ENCODE measurements at regions not wholly inside any gene's neighbourhood (a gene's known extent, or its start where the extent isn't known, plus 50 kb on each side); places are given as distances from the start of the nearest gene placed in this dataset.

DNA sequence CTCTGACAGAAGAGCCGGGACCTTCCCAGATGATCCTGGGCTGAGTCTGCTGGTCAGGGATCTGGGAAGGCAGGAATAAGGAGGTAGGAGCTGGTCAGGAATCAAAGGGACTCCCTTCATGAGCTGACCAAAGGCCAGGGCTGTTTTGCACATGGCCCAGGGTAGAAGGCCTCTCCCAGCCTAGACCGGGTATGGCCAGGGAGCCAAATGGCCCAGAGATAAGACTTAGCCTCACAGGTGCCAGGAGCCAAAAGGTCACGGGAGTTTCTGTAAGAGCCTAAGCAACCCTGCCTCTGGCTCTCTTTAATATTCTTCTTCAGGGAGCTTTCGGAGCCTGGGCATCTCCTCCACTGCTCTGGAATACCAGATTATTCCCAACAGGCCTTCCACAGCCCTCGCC is 191.3 kb upstream of the PWP1 start:
- Histone ChIP-seq H2AK5ac (ENCODE audit: low read depth, low read length) (no peak overlapping the region), H2BK20ac (ENCODE audit: low read length) (no peak overlapping the region), H4K91ac (replicated peaks; ENCODE audit: insufficient read length, low read length) (no peak overlapping the region), H3K9ac (replicated peaks in 1 of 4; ENCODE audit: extremely low read depth in 1 of 4, low read depth in 3 of 4, low read length in 3 of 4) (no peak overlapping the region), H3K27me3 (replicated peaks in 1 of 4; ENCODE audit: control insufficient read depth in 3 of 4, extremely low read depth in 1 of 4, insufficient read depth in 3 of 4, low read length in 3 of 4) (no peaks in the 10 kb centered on the region), H3K56ac (replicated peaks; ENCODE audit: insufficient read length, low read depth, low read length) (no peak overlapping the region), H4K8ac (ENCODE audit: extremely low read depth, insufficient read depth, low read length) (no peak overlapping the region), H4K20me1 (replicated peaks in 1 of 2; ENCODE audit: control insufficient read depth in 1 of 2, insufficient read depth in 2 of 2, low read length in 2 of 2) (peaks cover 0 to 3% of the 10 kb centered on the region in 2 experiments), H2BK5ac (ENCODE audit: low read depth, low read length) (no peak overlapping the region), H3K14ac (ENCODE audit: insufficient read length) (no peak overlapping the region), H3K4me1 (replicated peaks in 1 of 4; ENCODE audit: control insufficient read depth in 3 of 4, insufficient read depth in 4 of 4, low read length in 3 of 4) (peaks cover 0 to 3% (median 0%) of the 10 kb centered on the region in 4 experiments; a peak in 2 of 7 replicates), H2BK15ac (ENCODE audit: low read length) (no peak overlapping the region), H3K4me3 (ENCODE audit: extremely low read depth in 1 of 4, insufficient read depth in 2 of 4, low read depth in 3 of 4, low read length in 4 of 4) (no peak overlapping the region), H3K27ac (ENCODE audit: low read depth, low read length) (no peak overlapping the region), H3K9me3 (ENCODE audit: insufficient read depth in 2 of 2, low read depth in 1 of 2, low read length in 1 of 2) (no peaks in the 10 kb centered on the region), H3K79me2 (ENCODE audit: control insufficient read depth in 1 of 2, insufficient read depth in 2 of 2, low read length in 2 of 2) (no peaks in the 10 kb centered on the region), H3K36me3 (ENCODE audit: control insufficient read depth in 2 of 4, insufficient read depth in 4 of 4, low read length in 3 of 4) (no peaks in the 10 kb centered on the region), H2BK120ac (replicated peaks; ENCODE audit: low read depth, low read length) (no peak overlapping the region), H4K5ac (ENCODE audit: insufficient read length, low read depth, low read length) (no peak overlapping the region), H3K4ac (replicated peaks; ENCODE audit: insufficient read length, low read depth, low read length) (no peak overlapping the region), H3K79me1 (ENCODE audit: low read depth, low read length) (no peaks in the 10 kb centered on the region), H3K23me2 (ENCODE audit: low read depth, low read length) (peaks cover 6% of the 10 kb centered on the region; the same call in 1 of the 2 replicates), H3K4me2 (ENCODE audit: insufficient read depth in 1 of 2, low read depth in 2 of 2, low read length in 2 of 2) (no peak overlapping the region), H3K23ac (ENCODE audit: insufficient read length) (no peak overlapping the region), H2AFZ (ENCODE audit: low read length) (no peak overlapping the region), H3K18ac (ENCODE audit: extremely low read depth, low read length) (no peak overlapping the region), H2BK12ac (ENCODE audit: low read depth, low read length) (no peak overlapping the region)
- ChIA-PET POLR2A (ENCODE audit: partially characterized antibody) (no interaction called here), CTCF (ENCODE audit: partially characterized antibody) (interaction anchor here (0.7 to 1.8 kb wide), 11 partner anchors 10 to 106 kb away, joined by 3 to 10 read pairs (median 4); no protein-coding TSS in a partner anchor)
- no peak for FAIRE-seq
- WGBS, 2 experiments (ENCODE audit: extremely low coverage in 1 of 2, insufficient coverage in 1 of 2, insufficient read length in 1 of 2, insufficient replicate concordance in 2 of 2, low coverage in 1 of 2, low lambda C conversion rate in 2 of 2, missing lambda C conversion rate in 1 of 2), result 90% methylated on average over 5 of the region's 5 CpGs; no CpG with 5 or more reads in 1 of the 2 experiments
- no peak for DNase-seq (ENCODE audit: low read depth in 1 of 2, low spot score in 2 of 2)
- TF ChIP-seq POU5F1 (IDR thresholded peaks at IDR 0.05; ENCODE audit: low read depth, low read length) (no peak), FOSL1 (IDR thresholded peaks at IDR 0.05; ENCODE audit: insufficient read depth, low read depth, low read length) (no peak), RFX5 (IDR thresholded peaks at IDR 0.05; ENCODE audit: borderline replicate concordance, low read depth, low read length) (no peak), GTF2F1 (IDR thresholded peaks at IDR 0.05; ENCODE audit: borderline replicate concordance, low read depth, low read length) (no peak), HDAC6 (IDR thresholded peaks at IDR 0.05; ENCODE audit: low read depth, low read length) (no peak), TAF1 (IDR thresholded peaks at IDR 0.05; ENCODE audit: low read depth, low read length) (no peak), MAFK (IDR thresholded peaks at IDR 0.05; ENCODE audit: low read depth, low read length) (no peak), TBP (IDR thresholded peaks at IDR 0.05; ENCODE audit: low read depth, low read length) (no peak), TCF12 (IDR thresholded peaks at IDR 0.05; ENCODE audit: low read depth, low read length) (no peak), CREB1 (IDR thresholded peaks at IDR 0.05) (no peak), ATF3 (IDR thresholded peaks at IDR 0.05; ENCODE audit: insufficient read depth, low read depth, low read length) (no peak), RBBP5 (IDR thresholded peaks at IDR 0.05; ENCODE audit: borderline replicate concordance, low read depth, low read length) (no peak), POLR2A (IDR thresholded peaks at IDR 0.05; ENCODE audit: control extremely low read depth in 1 of 2, low read depth in 2 of 2, low read length in 2 of 2) (no peak), GABPA (IDR thresholded peaks at IDR 0.05; ENCODE audit: borderline replicate concordance, insufficient read depth, low read length) (no peak), NANOG (IDR thresholded peaks at IDR 0.05; ENCODE audit: insufficient read depth, low read depth, low read length, poor library complexity, severe bottlenecking) (no peak), SIX5 (IDR thresholded peaks at IDR 0.05; ENCODE audit: low read depth, low read length) (no peak)

All from H1 (cell line).